ENCODE measurements at regions not wholly inside any gene's neighbourhood (a gene's known extent, or its start where the extent isn't known, plus 50 kb on each side); places are given as distances from the start of the nearest gene placed in this dataset.

DNA sequence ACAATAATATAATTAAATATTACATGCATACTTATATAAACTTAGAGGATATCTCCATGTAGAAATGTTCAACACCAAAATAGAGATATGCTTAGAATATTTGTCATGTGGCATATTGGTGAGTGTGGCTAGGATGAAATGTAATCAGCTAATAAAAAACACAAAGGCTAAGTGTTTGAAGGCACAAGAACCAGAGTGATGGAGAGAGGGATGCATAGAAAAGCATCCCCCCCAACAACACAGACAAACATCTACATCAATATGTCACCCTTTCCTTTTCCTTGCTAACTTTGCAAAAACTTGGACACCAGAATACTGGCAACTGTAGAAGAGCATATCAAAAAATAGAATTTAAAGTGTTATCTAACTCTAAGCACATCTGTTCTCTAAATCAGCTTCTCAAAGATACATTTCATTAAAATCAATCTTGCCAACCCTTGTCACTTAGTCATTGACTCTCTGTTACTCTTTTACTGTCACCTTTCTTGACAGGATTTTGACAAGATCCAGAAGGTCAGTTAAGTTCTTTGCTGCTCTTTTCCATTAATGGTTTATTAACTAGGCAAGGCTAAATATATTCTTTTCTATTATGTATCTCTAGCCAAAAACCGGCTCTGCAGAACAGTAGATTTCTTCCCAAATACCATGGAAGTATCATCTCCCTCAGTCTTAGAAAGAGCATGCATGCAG is 695.9 kb downstream of the OTOL1 start (continued):
- TF ChIP-seq, protein P1, sequence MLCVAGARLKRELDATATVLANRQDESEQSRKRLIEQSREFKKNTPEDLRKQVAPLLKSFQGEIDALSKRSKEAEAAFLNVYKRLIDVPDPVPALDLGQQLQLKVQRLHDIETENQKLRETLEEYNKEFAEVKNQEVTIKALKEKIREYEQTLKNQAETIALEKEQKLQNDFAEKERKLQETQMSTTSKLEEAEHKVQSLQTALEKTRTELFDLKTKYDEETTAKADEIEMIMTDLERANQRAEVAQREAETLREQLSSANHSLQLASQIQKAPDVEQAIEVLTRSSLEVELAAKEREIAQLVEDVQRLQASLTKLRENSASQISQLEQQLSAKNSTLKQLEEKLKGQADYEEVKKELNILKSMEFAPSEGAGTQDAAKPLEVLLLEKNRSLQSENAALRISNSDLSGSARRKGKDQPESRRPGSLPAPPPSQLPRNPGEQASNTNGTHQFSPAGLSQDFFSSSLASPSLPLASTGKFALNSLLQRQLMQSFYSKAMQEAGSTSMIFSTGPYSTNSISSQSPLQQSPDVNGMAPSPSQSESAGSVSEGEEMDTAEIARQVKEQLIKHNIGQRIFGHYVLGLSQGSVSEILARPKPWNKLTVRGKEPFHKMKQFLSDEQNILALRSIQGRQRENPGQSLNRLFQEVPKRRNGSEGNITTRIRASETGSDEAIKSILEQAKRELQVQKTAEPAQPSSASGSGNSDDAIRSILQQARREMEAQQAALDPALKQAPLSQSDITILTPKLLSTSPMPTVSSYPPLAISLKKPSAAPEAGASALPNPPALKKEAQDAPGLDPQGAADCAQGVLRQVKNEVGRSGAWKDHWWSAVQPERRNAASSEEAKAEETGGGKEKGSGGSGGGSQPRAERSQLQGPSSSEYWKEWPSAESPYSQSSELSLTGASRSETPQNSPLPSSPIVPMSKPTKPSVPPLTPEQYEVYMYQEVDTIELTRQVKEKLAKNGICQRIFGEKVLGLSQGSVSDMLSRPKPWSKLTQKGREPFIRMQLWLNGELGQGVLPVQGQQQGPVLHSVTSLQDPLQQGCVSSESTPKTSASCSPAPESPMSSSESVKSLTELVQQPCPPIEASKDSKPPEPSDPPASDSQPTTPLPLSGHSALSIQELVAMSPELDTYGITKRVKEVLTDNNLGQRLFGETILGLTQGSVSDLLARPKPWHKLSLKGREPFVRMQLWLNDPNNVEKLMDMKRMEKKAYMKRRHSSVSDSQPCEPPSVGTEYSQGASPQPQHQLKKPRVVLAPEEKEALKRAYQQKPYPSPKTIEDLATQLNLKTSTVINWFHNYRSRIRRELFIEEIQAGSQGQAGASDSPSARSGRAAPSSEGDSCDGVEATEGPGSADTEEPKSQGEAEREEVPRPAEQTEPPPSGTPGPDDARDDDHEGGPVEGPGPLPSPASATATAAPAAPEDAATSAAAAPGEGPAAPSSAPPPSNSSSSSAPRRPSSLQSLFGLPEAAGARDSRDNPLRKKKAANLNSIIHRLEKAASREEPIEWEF (IDR thresholded peaks at IDR 0.05; ENCODE audit: insufficient replicate concordance, low read depth, low read length) = no peak

DNA sequence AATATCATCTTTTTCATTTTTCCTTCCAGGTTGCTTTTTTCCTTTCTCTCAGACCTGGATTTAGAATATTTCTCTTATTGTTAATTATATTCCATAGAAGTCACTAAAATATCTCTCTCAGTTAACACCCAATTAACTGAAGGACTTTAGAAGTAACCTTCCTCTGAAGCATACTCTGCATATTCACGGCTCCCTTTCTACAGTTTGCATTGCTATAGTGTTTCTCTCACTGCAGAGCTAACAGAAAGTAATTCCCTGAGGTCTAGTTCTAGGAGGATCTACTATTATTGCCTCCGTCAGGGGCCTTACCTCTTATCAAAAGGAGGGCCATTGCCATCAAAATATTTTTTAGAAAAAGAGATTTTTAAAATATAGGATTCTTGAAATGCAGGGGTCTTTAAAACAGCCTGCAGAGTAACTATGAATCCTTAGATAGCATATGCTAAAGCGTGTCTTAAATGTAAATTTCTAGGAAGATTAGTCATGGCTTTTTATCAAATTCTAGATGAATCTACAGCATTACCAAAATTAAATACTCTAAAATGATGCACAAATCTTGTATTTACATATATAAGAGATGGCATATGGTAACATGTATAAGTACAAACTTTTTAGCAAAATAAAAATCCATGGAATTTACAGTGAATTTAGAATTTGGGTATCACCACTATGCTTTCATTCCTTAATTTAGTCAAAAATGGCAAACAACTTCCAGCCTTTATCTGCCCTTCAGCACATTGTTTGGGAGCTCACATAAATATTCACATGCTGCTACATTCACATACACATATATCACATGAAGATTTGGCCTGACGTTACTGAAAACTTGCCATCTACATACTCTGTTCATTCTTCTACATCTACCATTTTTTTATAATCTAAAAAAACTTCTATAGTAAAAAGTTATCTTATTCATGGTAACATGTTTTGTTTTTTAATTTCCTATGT is 696.8 kb downstream of the OTOL1 start:
- ChIA-PET CTCF (no interaction called here), SMC1A (ENCODE audit: uncharacterized antibody, unreplicated experiment) (interaction anchor here (0.6 kb wide), 1 partner anchor 13 kb away, joined by 3 read pairs; no protein-coding TSS in a partner anchor), RAD21 (ENCODE audit: unreplicated experiment) (no interaction called here), POLR2A (no interaction called here)
- TF ChIP-seq ZZZ3 (IDR thresholded peaks at IDR 0.05; ENCODE audit: control insufficient read depth, insufficient read length, low read depth) = no peak
- Histone ChIP-seq H3K79me2 (ENCODE audit: control insufficient read depth, insufficient read depth, low read length) (no peaks in the 10 kb centered on the region), H3K4me3 (no peak overlapping the region), H3K9me3 (replicated peaks; ENCODE audit: control insufficient read depth, insufficient read depth, low read length) (no peaks in the 10 kb centered on the region), H3K9ac (ENCODE audit: control insufficient read depth, insufficient read depth, low read length) (no peak overlapping the region), H3K4me2 (ENCODE audit: control insufficient read depth, insufficient read depth) (no peak overlapping the region), H3K4me1 (ENCODE audit: control insufficient read depth, insufficient read depth, low read length) (no peaks in the 10 kb centered on the region), H2AFZ (ENCODE audit: control insufficient read depth, low read depth, low read length) (no peak overlapping the region), H3K36me3 (ENCODE audit: control insufficient read depth in 2 of 2, insufficient read depth in 2 of 2, low read length in 1 of 2) (no peaks in the 10 kb centered on the region), H3K27me3 (replicated peaks in 1 of 2; ENCODE audit: control insufficient read depth in 2 of 2, insufficient read depth in 2 of 2, low read length in 1 of 2) (no peaks in the 10 kb centered on the region), H4K20me1 (ENCODE audit: control insufficient read depth, insufficient read depth) (no peaks in the 10 kb centered on the region), H3K27ac (ENCODE audit: control insufficient read depth, insufficient read depth) (no peak overlapping the region)
- in situ Hi-C loops (cut with MboI) (no loop called here), intact Hi-C loops (cut with micrococcal nuclease; ENCODE audit: unreplicated experiment) (loop anchor here (5.0 kb wide), 1 partner anchor 631 kb away; no protein-coding TSS in a partner anchor)
- 35% methylated on average over 4 of the region's 4 CpGs for WGBS (ENCODE audit: insufficient coverage, insufficient replicate concordance, low lambda C conversion rate, missing lambda C conversion rate)
- ATAC-seq (no peak), FAIRE-seq (no peak), DNase-seq (ENCODE audit: low read depth, low spot score) (no peak)
- BruUV-seq (replicated peaks) = no TSS peak
